ENCODE measurements at regions not wholly inside any gene's neighbourhood (a gene's known extent, or its start where the extent isn't known, plus 50 kb on each side); places are given as distances from the start of the nearest gene placed in this dataset.

GRCh38 chr17:27376637-27377547 lies 79.4 kb upstream of the KSR1 start:
- Histone ChIP-seq H3K27ac (no peak overlapping the region), H3K27me3 (ENCODE audit: insufficient read depth, low read depth, severe bottlenecking) (no peaks in the 10 kb centered on the region), H3K36me3 (no peaks in the 10 kb centered on the region), H3K4me3 (ENCODE audit: low read depth, low read length) (no peak overlapping the region), H3K9me3 (ENCODE audit: severe bottlenecking) (peaks cover 13% of the 10 kb centered on the region)
- no peak for TF ChIP-seq CTCF (IDR thresholded peaks at IDR 0.05; ENCODE audit: low read depth, low read length)
- no peak for DNase-seq

GRCh38 chr17:27378482-27379175 lies 77.6 kb upstream of the KSR1 start:
- no peak for DNase-seq
- no peak overlapping the region for H3K4me3 ChIP-seq (ENCODE audit: low read depth, low read length)
- TF ChIP-seq CTCF (IDR thresholded peaks at IDR 0.05; ENCODE audit: low read depth, low read length): no peak
- peaks cover 8% of the 10 kb centered on the region for H3K9me3 ChIP-seq (ENCODE audit: severe bottlenecking)
- no peak overlapping the region for H3K27ac ChIP-seq
- H3K36me3 ChIP-seq: no peaks in the 10 kb centered on the region
- H3K27me3 ChIP-seq (ENCODE audit: insufficient read depth, low read depth, severe bottlenecking): no peaks in the 10 kb centered on the region

- no peak overlapping the region for H3K4me3 ChIP-seq (ENCODE audit: low read depth, low read length)
- H3K27ac ChIP-seq: no peak overlapping the region
- no peak for TF ChIP-seq CTCF (IDR thresholded peaks at IDR 0.05; ENCODE audit: low read depth, low read length)
- DNase-seq: no peak
- peaks cover 2% of the 10 kb centered on the region for H3K9me3 ChIP-seq (ENCODE audit: severe bottlenecking)
- H3K27me3 ChIP-seq (ENCODE audit: insufficient read depth, low read depth, severe bottlenecking): no peaks in the 10 kb centered on the region
- no peaks in the 10 kb centered on the region for H3K36me3 ChIP-seq
Observed at GRCh38 chr17:27379888-27380533, 76.2 kb upstream of the KSR1 start.

GRCh38 chr17:27380551-27380950 lies 75.7 kb upstream of the KSR1 start:
- Histone ChIP-seq H3K36me3 (no peaks in the 10 kb centered on the region), H3K27ac (no peak overlapping the region), H3K4me3 (ENCODE audit: low read depth, low read length) (no peak overlapping the region), H3K27me3 (ENCODE audit: insufficient read depth, low read depth, severe bottlenecking) (no peaks in the 10 kb centered on the region), H3K9me3 (ENCODE audit: severe bottlenecking) (peaks cover 2% of the 10 kb centered on the region)
- no peak for DNase-seq
- TF ChIP-seq CTCF (IDR thresholded peaks at IDR 0.05; ENCODE audit: low read depth, low read length): no peak

GRCh38 chr17:27381007-27381501 lies 75.2 kb upstream of the KSR1 start:
- Histone ChIP-seq H3K27me3 (ENCODE audit: insufficient read depth, low read depth, severe bottlenecking) (no peaks in the 10 kb centered on the region), H3K36me3 (no peaks in the 10 kb centered on the region), H3K9me3 (ENCODE audit: severe bottlenecking) (no peaks in the 10 kb centered on the region), H3K4me3 (ENCODE audit: low read depth, low read length) (no peak overlapping the region), H3K27ac (no peak overlapping the region)
- peak; percentile 100 for TF ChIP-seq CTCF (IDR thresholded peaks at IDR 0.05; ENCODE audit: low read depth, low read length)
- peak; percentile 87 for DNase-seq
